ENCODE measurements at regions not wholly inside any gene's neighbourhood (a gene's known extent, or its start where the extent isn't known, plus 50 kb on each side); places are given as distances from the start of the nearest gene placed in this dataset.

GRCh38 chr13:30856005-30856790, 49.9 kb upstream of the MEDAG start:
- TF ChIP-seq KDM1A (IDR thresholded peaks at IDR 0.05; ENCODE audit: low read depth), result no peak
- 63% methylated on average over 6 of the region's 9 CpGs for WGBS (ENCODE audit: missing lambda C conversion rate)
- ATAC-seq (no peak), DNase-seq (ENCODE audit: low read depth in 1 of 2, low spot score in 1 of 2) (no peak), FAIRE-seq (no peak)
- H3K4me3 ChIP-seq, result no peak overlapping the region
- H3K9me3 ChIP-seq, result no peaks in the 10 kb centered on the region
- no peaks in the 10 kb centered on the region for H3K4me1 ChIP-seq
- ChIA-PET POLR2A (interaction anchor here (0.5 kb wide), 1 partner anchor 123 kb away, joined by 3 read pairs; no protein-coding TSS in a partner anchor), CTCF (interaction anchor here (0.6 to 2.0 kb wide), 3 partner anchors 9 to 51 kb away, joined by 3 to 17 read pairs (median 3); no protein-coding TSS in a partner anchor)
- no peak overlapping the region for H3K4me2 ChIP-seq
- H3K27ac ChIP-seq, result no peak overlapping the region

Measured in A549 (cell line).